HG02885 (cell line): ENCODE measurements at regions not wholly inside any gene's neighbourhood (a gene's known extent, or its start where the extent isn't known, plus 50 kb on each side); places are given as distances from the start of the nearest gene placed in this dataset.
"Not testable (repeated sequence)": the region's sequence is repeated elsewhere in the genome, so short reads cannot be mapped to it uniquely, and the experiment has no call there.

Experiments used
- ATAC-seq: cut with Tn5 transposase; IDR thresholded peaks from one replicate; pipeline ENCODE4 v1.9.1; 2021; ENCODE audit warnings: mild to moderate bottlenecking; ENCODE audit not compliant: unreplicated experiment, poor library complexity

DNA sequence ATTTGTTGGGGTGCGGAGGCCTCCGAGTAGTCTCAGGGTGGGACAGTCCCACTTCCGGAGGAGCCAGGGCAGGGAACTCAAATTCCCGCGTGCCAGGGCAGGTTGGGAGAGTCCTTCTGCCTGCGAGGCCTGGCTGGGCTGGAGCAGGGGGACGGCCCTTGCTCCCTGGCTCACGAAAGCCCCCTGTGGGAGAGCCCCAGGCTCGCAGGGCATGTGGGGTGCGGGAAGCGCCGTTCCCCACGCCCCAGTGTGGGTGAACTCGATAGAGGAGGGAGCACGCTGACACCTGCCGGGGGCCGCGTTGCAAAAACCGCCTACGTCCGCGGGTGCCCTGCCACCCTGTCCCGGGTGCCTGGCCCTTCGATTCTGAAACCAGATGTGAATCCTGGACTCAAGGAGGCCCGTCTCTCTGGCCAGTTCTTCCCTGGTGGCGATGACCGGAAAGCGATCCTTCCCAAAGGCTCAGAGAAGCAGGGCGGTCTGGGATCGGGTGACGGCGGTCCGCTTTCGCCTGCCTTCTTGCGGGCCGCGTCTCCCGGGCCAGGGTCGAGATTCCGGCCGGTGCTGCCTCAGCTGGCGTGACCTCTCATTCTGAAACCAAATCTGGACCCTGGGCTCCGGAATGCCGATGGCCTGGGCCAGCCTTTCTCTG, 1846.5 kb upstream of the DEFB115 start:
- no peak for ATAC-seq

DNA sequence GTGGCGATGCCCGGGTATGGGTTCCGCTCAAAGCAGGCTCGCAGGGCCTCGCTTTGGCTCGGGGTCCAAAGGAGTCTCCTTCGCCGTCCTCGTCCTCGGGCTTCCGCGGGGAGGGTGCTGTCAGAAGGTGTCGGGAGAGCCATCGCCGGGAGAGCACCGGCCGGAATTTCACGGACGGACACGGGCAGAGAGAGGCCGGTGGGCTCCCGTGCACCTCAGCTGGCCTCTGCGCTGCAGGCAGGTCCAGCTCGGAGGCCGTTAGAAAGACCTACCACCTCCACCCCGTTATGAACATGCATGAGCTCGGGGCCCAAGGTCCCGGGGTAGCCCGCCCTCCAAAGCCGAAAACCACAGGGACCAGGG, 1846.0 kb upstream of the DEFB115 start:
- ATAC-seq = not testable (repeated sequence)

DNA sequence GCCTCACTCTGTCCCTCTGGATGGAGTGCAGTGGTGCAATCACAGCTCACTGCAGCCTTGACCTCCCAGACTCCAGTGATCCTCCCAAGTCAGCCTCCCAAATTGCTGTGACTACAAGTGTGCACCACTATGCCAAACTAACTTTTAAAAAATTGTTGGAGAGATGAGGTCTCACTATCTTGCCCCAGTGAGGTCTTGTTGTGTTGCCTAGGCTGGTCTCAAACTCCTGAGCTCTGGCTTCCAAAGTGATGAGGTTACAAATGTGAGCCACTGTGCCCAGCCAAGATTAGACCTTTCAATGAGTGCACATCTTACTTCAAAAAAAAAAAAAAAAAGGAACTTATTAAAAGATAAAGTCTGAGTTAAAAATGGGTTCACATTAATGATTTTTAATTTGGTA, 1838.1 kb upstream of the DEFB115 start:
- no peak for ATAC-seq

DNA sequence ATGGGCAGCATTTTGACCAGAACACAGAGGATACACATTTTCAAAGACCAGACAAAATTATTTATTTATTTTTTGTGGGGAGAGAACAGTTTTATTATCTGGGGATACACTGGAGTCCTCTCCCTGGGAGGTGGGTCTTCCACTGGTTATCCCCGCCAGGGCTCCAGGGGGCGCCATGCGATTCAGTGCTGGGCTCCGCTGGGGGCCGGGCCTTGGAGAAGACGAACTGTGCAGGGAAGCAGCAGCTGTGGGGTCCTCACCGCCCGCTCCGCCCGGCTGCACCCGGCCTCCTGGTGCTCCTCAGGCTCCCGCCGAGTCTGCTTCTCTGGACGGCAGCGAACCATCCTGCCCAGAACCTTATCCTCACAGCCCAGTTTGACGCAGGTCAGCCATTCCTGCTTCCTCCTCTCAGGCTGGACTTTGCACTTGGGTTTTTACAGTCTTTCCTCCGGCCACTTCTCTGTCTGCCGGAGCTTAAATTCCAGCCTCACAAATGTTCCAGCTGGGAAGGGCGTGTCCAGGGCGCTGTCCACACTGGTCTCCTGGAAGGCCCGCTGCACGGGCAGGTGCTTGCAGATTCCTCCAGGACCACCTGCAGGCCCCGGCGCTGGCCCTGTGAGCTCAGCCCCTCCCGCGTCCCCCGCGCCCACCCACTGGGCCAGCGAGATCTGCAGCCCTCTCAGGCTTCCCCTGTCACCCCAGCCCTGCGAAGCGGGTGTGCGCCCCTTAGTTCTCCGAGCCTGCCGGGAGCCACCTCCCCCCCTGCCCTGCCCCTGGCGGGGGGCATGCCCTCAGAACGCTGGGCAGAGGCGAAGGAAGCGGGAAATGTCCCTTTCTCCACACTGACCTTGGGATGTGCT, 1830.0 kb upstream of the DEFB115 start:
- ATAC-seq = no peak

DNA sequence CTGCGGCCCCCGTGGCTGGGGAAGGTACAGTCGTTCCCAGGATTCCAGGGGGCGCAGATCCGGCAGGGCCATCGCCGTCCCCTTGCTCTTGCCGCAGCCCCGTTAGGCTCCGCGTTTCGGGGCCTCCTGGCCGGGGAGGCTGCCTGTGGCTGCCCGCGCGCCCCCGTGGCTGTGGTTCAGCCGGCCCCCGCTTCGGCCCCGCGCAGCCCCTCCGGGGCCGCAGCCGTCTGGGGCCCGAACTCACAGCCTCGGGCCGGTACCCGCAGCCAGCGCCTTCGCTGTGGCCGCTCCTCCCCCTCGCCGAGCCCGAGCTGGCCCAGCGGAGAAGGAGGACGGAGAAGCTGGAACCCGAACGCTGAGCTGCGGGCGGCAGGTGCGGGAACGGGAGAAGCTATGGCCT, 1826.9 kb upstream of the DEFB115 start:
- ATAC-seq = no peak

DNA sequence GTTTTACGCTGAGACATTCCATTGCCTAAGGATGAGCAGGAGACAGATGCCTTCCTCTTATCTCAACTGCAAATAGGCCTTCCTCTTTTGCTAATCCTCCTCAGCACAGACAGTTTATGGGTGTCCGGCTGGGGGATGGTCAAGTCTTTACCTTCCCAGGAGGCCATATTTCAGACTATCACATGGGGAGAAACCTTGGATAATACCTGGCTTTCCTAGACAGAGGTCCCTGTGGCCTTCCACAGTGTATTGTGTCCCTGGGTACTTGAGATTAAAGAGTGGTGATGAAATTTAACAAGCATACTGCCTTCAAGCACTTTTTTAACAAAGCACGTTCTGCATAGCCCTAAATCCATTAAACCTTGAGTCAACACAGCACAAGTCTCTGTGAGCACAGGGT, 1816.7 kb upstream of the DEFB115 start:
- ATAC-seq = not testable (repeated sequence)

DNA sequence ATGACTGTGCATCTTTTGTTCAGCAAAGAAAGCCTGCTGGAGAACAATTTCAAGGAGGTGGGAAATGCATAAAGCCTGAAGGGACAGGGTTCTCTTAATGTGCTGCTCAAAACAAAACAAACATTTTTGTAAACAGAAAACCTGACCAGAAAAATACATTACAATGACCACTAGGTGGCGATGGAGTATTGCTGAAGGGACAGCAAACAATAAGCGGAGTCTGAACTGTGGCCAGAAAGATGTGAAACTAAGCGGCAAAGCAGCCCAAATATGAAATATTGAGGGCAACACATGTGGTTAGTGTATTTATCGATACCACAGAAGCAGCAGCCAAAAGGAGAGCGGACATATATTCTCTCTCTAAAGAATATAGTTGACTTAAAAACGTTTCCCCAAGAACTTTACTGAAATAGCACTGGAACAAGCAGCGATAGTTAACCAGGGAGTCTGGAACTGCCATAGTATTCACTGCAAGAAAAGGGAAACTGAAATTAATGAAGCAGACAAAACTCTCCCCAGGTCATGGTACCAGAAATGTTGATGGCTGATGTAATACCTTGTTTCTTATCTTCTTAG, 1814.2 kb upstream of the DEFB115 start:
- ATAC-seq = peak; percentile 47

DNA sequence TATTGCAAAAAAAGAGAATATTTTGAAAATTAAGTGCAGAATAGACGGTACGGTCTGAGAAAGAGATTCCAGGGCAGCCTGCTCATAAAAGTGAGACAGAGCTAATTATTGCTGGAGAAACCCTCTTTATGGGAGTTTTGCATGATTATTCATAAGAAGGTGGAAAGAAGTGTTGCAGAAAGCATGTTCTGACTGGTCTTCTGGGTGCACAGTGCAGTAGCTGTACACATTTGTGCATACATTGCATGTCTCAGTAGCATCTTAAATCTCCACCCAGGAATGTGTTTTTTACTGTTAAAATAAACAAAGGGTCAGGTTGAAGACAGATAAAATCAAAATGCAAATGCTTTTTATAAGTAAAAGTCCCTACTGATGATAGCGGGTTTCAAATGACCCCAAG, 1813.6 kb upstream of the DEFB115 start:
- ATAC-seq = peak; percentile 71

DNA sequence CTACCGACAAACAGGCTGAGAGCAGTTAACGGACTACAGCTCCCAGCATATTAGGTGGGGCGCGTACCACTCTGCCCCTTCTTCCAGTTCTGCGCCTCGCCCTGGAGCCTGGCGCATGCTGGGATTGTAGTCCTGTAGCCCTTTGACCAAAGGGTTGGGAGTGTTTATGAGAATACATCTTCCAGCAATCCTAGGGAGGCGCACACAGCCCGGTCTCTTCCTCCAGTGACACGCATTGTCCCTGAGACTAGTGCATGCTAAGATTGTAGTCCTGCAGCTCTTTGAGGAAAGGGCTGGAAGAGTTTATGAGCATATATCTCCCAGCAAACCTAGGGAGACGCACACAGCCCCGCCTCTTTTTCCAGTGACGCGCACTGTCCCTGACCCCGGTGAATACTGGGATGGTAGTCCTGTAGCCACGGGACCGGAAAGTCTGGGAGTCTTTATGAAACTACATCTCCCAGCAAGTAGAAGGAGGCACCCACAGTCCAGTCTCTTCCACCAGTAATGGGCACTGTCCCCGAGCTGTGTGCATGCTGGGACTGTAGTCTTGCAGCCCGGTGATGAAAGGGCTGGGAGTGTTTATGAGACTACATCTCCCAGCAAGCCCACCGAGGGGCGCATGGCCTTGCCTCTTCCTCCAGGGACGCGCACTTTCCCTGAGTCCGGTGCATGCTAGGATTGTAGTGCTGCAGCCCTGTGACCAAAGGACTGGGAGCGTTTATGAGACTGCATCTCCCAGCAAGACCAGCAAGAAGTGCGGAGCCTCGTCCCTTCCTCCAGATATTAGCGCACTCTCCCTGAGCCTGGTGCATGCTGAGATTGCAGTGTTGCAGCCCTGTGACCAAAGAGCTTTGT, 1812.2 kb upstream of the DEFB115 start:
- peak; percentile 80 for ATAC-seq

DNA sequence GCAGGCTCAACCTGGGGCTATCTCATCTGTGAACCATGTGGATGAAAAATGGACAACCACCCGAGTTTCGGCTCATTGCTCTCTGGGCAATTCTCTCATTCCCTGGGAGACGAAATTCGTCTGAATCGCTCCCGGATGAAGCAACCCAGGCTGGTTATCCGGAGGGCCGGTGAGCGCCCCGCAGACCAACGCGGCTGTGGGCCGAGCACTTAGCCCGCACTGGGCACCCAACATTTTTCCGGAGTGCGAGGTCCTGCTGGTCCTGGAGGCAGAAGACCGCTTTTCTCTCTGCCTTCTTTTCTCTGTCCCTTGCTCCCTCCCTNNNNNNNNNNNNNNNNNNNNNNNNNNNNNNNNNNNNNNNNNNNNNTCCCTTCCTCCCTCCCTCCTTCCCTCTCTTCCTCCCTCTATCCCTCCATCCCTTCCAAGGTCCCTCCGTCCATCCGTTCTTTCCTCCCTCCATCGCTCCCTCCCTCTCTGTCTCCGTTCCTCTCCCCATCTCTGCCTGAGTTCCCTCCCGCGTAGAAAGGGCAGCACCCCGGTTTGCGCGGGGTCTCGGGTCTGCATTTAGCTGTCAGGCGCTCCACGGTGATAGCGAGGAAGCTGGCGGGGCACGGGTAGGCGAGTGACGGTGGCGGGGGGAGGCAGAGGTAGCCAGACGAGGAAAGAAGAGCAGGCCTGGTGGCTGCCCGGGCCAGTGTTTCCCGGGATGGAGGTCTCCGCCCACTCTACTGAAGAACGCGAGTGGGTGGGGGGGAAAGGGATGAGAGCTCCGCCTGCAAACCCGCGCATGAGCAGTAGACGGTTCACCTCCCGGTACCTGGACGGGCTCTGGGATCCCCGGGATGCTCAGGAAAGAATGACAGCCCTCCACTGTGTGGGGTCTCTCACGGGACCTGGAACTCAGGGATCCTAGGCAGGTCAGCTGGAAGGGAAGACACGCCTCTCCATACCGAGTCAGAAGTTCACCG, 1809.7 kb upstream of the DEFB115 start:
- ATAC-seq = not testable (repeated sequence)

DNA sequence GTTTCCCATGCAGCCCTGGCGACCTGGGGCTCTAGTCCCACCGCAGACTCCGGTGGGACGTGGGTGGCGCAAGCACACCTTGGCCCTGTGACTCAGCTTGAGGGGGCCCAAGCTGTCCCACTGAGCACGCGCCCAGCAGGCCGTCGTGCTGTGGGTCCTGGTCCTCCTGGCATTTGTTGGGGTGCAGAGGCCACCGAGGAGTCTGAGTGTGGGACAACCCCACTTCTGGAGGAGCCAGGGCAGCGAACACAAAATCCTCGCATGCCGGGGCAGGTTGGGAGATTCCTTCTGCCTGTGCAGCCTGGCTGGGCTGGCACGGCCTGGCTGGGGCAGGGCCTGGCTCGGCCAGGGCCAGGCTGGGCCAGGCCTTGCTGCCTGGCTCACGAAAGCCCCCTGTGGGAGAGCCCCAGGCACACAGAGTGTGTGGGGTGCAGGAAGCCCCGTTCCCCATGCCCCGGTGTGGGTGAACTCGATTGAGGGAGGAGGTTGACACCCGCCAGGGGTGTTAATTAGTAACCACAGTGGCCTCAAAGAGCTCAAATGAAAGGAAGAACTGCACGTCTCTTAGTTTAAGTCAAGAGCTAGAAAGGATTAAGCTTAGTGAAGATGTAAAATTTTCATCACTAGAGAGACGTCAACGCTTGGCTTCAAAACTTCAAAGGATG, 1808.5 kb upstream of the DEFB115 start:
- no peak for ATAC-seq

DNA sequence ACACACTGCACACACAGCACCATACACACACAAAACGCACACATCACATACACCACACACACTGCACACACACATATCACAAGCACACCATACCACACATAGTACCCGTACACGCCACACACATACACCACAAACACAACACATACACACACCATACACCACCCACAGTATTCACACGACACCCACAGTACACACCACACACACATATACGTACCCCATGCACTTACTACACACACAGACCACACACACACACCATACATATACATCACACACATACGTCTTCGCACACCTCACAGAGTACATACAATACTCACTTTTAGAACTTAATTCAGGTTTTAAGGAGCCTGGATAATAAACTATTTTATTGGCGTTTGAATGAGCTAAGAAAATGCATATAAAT, 1805.3 kb upstream of the DEFB115 start:
- no peak for ATAC-seq

DNA sequence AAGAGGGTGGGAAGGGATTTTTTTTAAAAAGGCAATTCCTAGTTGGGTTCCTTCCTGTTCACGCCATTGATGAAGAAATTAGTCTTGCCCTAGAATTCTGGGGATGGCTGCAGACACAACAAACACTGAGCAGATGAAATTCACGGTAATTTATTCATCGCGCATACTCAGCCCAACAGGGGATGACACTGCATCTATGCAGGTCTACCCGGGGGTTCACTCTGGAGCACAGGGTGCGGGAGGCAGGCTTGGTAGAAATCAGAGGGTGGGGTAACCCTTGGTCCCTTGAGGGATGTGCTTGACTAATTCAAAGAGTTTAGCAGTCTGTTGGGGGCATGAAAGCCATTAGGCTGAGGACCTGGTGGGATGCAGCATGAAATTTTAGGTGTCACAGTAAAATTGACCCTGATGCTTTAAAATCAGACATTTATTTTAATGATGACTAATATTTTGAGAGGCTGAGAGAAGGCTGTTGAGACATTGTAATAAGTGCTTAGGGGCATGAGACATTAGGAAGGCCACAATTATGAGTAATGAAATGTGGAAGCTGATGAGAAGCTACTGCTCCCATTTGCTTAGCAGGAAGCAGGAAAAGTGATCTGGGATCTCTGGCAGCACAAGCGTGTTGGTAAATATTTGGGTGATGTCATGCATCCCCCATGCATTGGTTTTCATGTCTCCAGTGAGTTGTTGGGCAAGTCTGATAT, 1800.3 kb upstream of the DEFB115 start:
- ATAC-seq = not testable (repeated sequence)

DNA sequence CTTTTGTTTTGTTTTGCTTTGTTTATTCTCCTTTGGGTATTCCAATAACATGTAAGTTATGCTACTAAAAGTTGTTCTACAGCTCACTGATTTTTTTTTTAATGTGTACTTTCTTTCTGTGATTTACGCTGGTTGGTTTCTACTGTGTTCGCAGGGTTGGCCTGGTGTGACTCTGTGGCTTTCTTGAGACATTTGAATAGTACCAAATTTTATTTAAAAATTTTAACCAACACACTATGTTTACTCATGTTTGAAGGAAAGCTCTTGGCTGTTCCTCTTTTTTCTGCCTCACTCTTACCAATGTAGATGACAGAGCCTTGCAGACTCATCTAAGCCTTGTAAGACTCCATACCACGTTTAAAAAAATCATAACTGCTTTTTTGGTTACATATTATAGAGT, 1784.9 kb upstream of the DEFB115 start:
- ATAC-seq = no peak

DNA sequence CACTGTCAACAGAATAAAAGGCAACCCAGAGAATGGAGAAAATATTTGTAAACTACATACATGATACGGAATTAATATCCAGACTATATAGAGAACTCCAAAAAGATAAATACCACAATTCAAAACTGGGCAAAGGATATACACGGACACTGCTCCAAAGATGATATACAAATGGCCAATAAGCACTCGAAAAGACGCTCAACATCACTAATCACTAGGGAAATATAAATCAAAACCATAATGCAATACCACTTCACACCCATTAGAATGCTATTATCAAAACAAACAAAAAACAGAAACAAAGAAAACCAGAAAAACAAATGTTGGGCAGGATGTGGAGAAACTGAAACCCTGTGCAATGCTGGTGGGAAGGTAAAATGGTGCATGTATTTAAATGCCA, 1764.6 kb upstream of the DEFB115 start:
- ATAC-seq = not testable (repeated sequence)

DNA sequence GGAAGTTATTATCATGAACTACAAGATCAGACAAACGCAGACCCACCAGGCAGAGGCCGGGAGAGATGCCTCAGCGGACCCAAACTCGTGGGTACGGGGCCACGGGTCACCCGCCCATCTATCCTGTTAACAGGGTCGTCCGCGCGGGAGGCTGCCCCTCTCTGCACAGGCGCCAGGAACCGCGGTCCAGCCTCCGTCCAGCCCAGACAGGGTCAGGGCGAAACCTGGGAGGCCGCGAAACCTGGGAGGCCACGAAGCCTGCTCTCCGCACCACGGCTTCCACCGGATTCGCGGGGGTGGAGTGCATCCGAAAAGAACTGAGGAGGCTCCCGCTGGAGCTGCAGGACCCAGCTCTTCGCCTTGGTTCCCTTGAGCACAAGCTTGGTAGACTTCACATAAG, 1760.7 kb upstream of the DEFB115 start:
- ATAC-seq = not testable (repeated sequence)

DNA sequence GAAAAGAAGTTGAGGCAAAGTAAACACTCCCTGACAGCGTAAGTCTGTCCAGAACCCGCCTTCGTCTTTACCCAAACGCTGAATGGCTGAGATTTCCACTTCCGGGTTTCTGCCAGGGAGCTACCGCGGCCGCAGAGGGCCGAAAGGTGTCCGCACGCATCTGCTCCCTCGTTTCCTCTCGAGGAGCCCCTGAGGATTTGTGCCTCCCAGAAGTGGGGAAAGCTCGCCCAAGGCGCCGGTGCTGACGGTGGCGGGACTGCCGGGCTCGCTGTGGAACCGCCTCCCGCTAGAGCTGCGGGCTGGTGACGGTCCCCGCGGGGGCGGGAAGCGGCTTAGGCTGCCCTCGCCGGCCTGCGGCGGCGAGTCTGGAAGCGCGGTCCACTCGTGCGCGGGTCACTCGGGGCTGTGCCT, 1760.2 kb upstream of the DEFB115 start:
- ATAC-seq = no peak

DNA sequence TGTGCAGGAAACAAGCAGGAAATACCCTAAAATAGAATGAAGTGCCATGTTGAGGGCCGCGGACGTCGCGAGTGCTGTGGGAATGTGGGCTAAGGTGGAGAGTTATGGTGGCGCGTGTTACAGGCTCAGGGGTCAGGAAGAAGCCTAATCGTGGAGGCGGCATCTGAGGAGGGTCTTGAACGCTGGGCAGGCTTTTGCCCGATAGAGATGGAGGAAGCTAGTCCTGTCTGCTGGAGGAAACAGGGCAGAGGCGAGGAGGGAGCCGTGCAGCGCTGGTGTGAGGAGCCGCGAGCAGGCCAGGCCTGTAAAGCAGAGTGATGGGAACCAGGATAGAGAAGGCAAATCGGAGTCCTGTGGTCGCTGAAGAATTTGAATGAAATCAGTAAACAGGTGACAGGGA, 1759.8 kb upstream of the DEFB115 start:
- ATAC-seq = not testable (repeated sequence)
